ENCODE measurements at regions not wholly inside any gene's neighbourhood (a gene's known extent, or its start where the extent isn't known, plus 50 kb on each side); places are given as distances from the start of the nearest gene placed in this dataset.

- Histone ChIP-seq H2BK12ac (ENCODE audit: low read depth, low read length) (no peak overlapping the region), H4K91ac (replicated peaks; ENCODE audit: insufficient read length, low read length) (no peak overlapping the region), H3K23me2 (ENCODE audit: low read depth, low read length) (no peaks in the 10 kb centered on the region), H3K27ac (ENCODE audit: low read depth, low read length) (no peak overlapping the region), H3K56ac (replicated peaks; ENCODE audit: insufficient read length, low read depth, low read length) (no peak overlapping the region), H2BK20ac (ENCODE audit: low read length) (no peak overlapping the region), H3K18ac (ENCODE audit: extremely low read depth, low read length) (no peak overlapping the region), H2BK15ac (ENCODE audit: low read length) (no peak overlapping the region), H3K4me3 (ENCODE audit: extremely low read depth in 1 of 4, insufficient read depth in 2 of 4, low read depth in 3 of 4, low read length in 4 of 4) (no peak overlapping the region), H4K8ac (ENCODE audit: extremely low read depth, insufficient read depth, low read length) (no peak overlapping the region), H3K4me1 (replicated peaks in 1 of 4; ENCODE audit: control insufficient read depth in 3 of 4, insufficient read depth in 4 of 4, low read length in 3 of 4) (no peaks in the 10 kb centered on the region), H3K79me2 (ENCODE audit: control insufficient read depth in 1 of 2, insufficient read depth in 2 of 2, low read length in 2 of 2) (no peaks in the 10 kb centered on the region), H2BK120ac (replicated peaks; ENCODE audit: low read depth, low read length) (no peak overlapping the region), H3K79me1 (ENCODE audit: low read depth, low read length) (no peaks in the 10 kb centered on the region), H3K23ac (ENCODE audit: insufficient read length) (no peak overlapping the region), H3K27me3 (replicated peaks in 1 of 4; ENCODE audit: control insufficient read depth in 3 of 4, extremely low read depth in 1 of 4, insufficient read depth in 3 of 4, low read length in 3 of 4) (no peaks in the 10 kb centered on the region), H2AK5ac (ENCODE audit: low read depth, low read length) (no peak overlapping the region), H4K5ac (ENCODE audit: insufficient read length, low read depth, low read length) (no peak overlapping the region), H3K14ac (ENCODE audit: insufficient read length) (no peak overlapping the region), H3K9me3 (ENCODE audit: insufficient read depth in 2 of 2, low read depth in 1 of 2, low read length in 1 of 2) (no peaks in the 10 kb centered on the region), H4K20me1 (replicated peaks in 1 of 2; ENCODE audit: control insufficient read depth in 1 of 2, insufficient read depth in 2 of 2, low read length in 2 of 2) (no peaks in the 10 kb centered on the region), H3K4ac (replicated peaks; ENCODE audit: insufficient read length, low read depth, low read length) (no peak overlapping the region), H3K9ac (replicated peaks in 1 of 4; ENCODE audit: extremely low read depth in 1 of 4, low read depth in 3 of 4, low read length in 3 of 4) (no peak overlapping the region), H2AFZ (ENCODE audit: low read length) (no peak overlapping the region), H2BK5ac (ENCODE audit: low read depth, low read length) (no peak overlapping the region), H3K36me3 (ENCODE audit: control insufficient read depth in 2 of 4, insufficient read depth in 4 of 4, low read length in 3 of 4) (no peaks in the 10 kb centered on the region), H3K4me2 (ENCODE audit: insufficient read depth in 1 of 2, low read depth in 2 of 2, low read length in 2 of 2) (no peak overlapping the region)
- no peak for DNase-seq (ENCODE audit: low read depth in 1 of 2, low spot score in 2 of 2)
- FAIRE-seq = no peak
- CTCF ChIA-PET (ENCODE audit: partially characterized antibody) = no interaction called here
- WGBS, 2 experiments (ENCODE audit: extremely low coverage in 1 of 2, insufficient coverage in 1 of 2, insufficient read length in 1 of 2, insufficient replicate concordance in 2 of 2, low coverage in 1 of 2, low lambda C conversion rate in 2 of 2, missing lambda C conversion rate in 1 of 2) = 83% methylated on average over 3 of the region's 3 CpGs; no CpG with 5 or more reads in 1 of the 2 experiments
- POLR2A ChIA-PET (ENCODE audit: partially characterized antibody) = no interaction called here
- TF ChIP-seq MAX (IDR thresholded peaks at IDR 0.05) (no peak), SIN3A (conservative IDR thresholded peaks at IDR 0.05 in 1 of 2, IDR thresholded peaks at IDR 0.05 in 1 of 2; ENCODE audit: low read depth in 1 of 2, low read length in 2 of 2) (no peak), EP300 (IDR thresholded peaks at IDR 0.05; ENCODE audit: borderline replicate concordance in 1 of 2, low read depth in 2 of 2, low read length in 2 of 2) (no peak), SUZ12 (IDR thresholded peaks at IDR 0.05; ENCODE audit: low read length) (no peak), HDAC2 (IDR thresholded peaks at IDR 0.05; ENCODE audit: borderline replicate concordance in 1 of 2, low read depth in 2 of 2, low read length in 2 of 2) (no peak), CREB1 (IDR thresholded peaks at IDR 0.05) (no peak), TAF7 (optimal IDR thresholded peaks at IDR 0.05; ENCODE audit: borderline replicate concordance, low read depth, low read length) (no peak), ZNF274 (IDR thresholded peaks at IDR 0.05; ENCODE audit: borderline replicate concordance, extremely low read depth, low read length) (no peak), CTCF (IDR thresholded peaks at IDR 0.05; ENCODE audit: control extremely low read depth in 1 of 3, insufficient read depth in 1 of 3, low read depth in 1 of 3, low read length in 3 of 3) (no peak), MAFK (IDR thresholded peaks at IDR 0.05; ENCODE audit: low read depth, low read length) (no peak), RAD21 (IDR thresholded peaks at IDR 0.05 in 1 of 2, conservative IDR thresholded peaks at IDR 0.05 in 1 of 2; ENCODE audit: low read depth in 2 of 2, low read length in 2 of 2) (no peak)
Observed at GRCh38 chr2:123157016-123157415, 868.1 kb upstream of the CNTNAP5 start.
